GM12873 (cell line): ENCODE measurements at regions not wholly inside any gene's neighbourhood (a gene's known extent, or its start where the extent isn't known, plus 50 kb on each side); places are given as distances from the start of the nearest gene placed in this dataset.

ENCODE experiments used
- TF ChIP-seq, protein P1 (sequence below): IDR thresholded peaks from 2 replicates; pipeline ENCODE4 v1.5.1; 2012; ENCODE audit warnings: low read depth, mild to moderate bottlenecking, moderate library complexity, low read length, control low read depth; ENCODE audit not compliant: insufficient read depth; ENCODE audit errors: missing control alignments

DNA sequence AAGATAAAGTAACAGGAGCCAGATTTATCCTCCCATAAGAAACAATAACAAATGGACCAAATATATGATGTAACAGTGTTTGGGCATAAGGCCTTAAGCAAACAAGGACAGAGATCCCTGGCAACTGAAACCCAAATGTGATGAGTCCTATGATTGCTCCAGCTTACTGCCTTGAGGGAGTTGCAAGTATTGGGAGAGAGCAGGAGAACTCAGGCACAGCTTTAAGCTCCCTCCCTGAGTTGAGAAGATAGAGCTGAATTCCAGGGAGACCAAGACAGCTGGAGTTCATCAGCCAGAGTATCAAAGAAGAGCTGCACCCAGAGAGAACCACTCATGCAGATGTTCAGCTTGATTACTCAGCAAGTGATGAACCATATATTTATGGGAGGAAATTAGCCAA, 814.5 kb upstream of the RAB6C start:
- TF ChIP-seq, protein P1, sequence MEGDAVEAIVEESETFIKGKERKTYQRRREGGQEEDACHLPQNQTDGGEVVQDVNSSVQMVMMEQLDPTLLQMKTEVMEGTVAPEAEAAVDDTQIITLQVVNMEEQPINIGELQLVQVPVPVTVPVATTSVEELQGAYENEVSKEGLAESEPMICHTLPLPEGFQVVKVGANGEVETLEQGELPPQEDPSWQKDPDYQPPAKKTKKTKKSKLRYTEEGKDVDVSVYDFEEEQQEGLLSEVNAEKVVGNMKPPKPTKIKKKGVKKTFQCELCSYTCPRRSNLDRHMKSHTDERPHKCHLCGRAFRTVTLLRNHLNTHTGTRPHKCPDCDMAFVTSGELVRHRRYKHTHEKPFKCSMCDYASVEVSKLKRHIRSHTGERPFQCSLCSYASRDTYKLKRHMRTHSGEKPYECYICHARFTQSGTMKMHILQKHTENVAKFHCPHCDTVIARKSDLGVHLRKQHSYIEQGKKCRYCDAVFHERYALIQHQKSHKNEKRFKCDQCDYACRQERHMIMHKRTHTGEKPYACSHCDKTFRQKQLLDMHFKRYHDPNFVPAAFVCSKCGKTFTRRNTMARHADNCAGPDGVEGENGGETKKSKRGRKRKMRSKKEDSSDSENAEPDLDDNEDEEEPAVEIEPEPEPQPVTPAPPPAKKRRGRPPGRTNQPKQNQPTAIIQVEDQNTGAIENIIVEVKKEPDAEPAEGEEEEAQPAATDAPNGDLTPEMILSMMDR: no peak

DNA sequence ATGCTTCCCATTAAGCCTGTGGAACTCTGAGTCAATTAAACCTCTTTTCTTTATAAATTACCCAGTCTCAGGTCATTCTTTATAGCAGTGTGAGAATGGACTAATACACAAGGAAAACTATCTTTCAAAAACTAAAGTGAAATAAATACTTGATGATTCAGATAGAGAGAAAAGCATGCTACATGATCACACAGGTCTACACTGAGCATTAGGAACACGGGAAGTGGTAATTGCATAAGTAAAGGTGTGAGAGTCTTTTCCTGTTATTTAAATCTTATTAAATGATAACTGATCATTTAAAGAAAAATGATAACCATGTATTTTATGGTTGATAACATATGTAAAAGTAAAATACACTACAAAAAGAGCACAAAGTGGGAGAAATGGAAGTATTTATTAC, 812.0 kb upstream of the RAB6C start:
- TF ChIP-seq, protein P1: no peak

DNA sequence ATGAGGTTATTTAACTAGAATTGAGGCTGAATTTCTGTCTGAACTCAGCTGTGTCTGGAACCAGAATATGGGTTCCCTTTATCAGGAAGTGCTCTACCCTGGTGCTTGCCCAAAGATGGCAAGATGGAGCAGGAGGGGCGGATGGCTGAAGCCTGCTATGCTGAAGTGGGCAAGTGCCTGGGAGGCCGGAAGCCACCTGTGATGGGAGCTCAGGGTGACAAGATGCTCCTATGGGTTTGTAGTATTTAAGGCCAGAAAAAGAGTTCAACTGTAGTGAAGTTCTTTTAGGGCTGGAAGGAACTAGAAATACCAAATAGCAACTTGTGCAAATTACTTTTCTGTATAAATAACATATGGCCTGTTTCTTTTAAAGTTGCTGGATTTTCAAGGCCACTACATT, 808.9 kb upstream of the RAB6C start:
- TF ChIP-seq, protein P1: no peak

DNA sequence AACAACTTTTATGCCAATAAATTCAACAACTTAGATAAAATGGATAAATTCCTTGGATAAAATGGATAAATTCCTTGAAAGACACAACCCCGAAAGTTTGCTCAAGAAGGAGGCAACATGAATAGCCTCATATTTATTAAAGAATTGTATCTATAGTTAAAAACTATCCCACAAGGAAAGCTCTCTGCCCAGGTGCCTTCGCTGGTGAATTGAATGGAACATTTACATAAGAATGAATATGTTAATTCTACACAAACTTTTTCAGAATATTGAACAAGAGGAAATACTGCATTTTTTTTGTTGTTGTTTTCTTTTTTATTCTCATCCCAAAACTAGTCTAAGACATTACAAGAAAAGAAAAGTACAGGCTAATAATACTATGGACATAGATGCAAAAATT, 805.3 kb upstream of the RAB6C start:
- TF ChIP-seq, protein P1: no peak

DNA sequence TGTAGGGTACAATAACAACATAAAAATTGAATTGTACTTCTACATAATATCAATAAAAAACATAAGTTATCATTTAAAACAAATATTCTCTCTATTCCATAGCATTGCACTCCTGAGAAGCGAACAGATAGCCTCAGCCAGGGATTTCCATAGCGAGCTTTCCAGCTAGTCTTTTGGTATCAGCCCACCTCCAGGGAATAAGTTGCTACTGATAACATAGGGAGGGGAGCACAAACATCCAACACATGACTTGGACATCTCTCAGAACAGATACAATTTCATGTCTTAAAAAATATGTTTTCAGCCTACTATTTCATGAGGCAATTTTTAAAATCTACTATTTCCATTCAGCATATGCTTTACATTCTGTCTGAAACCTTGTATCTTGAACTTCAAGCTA, 804.4 kb upstream of the RAB6C start:
- TF ChIP-seq, protein P1: no peak

DNA sequence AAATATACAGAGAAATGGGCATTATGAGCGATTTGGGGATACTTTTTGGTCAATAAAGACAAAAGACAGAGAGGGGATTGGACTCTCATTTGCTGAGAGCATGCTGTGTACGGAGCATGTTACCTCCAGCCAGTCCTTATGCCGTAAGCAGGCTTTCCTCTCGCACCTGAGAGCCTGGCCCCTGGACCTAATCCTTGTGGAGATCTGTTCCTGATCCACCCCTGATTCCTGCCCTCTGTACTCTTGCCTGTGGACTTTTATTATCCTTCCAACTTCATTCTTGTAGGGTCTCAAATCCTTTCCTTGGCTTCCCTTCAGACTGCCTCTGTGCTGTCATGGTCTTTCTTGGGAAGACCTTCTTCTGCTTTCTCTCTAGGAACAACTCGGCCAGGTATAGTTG, 803.1 kb upstream of the RAB6C start:
- TF ChIP-seq, protein P1: no peak

DNA sequence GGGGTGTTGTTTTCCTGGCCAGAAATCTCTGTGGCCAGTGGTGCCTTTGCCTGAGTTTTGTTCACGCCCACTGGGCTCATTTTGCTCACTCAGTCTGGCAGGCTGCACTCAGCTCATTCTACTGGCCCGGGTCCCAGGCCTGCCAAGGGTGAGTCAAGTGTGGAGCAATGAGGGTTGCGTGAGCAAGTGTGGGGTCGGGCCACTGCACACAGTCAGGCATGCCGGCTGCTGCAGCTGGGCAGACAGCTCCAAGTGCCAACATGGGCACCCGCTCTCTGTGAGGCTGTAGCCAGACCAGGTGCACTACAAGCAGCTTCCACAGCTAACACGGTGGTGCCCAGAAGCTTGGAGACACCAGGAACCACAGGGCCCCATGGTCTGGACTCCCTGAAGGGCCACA, 801.1 kb upstream of the RAB6C start:
- TF ChIP-seq, protein P1: no peak

DNA sequence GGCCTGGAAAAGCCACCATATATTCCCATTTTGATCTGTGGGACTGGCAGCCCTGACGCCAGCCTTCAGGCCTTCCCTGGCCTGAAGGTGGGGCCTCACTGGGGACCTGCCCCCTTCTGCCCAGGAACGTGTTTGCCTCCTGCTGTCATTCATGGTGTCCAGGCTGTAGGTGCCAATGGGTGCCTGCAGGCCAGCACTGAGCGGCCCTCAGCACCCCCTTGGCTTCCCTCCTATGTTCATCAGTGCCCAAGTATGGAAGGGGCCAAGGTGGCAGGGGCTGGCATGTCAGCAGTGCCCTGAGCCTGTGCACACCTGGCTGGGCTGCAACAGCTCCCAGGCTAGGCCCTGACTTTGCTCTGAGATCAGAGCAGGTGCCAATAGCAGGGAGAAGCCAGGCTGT, 800.3 kb upstream of the RAB6C start:
- TF ChIP-seq, protein P1: no peak
